Fibroblast of the conjunctiva (primary cell): ENCODE measurements at regions not wholly inside any gene's neighbourhood (a gene's known extent, or its start where the extent isn't known, plus 50 kb on each side); places are given as distances from the start of the nearest gene placed in this dataset.
"Not testable (repeated sequence)": the region's sequence is repeated elsewhere in the genome, so short reads cannot be mapped to it uniquely, and the experiment has no call there.

Experiments used
- DNase-seq: peaks from one replicate; pipeline ENCODE4 v3.0.0-alpha.2; 2010; ENCODE audit warnings: low read depth

DNA sequence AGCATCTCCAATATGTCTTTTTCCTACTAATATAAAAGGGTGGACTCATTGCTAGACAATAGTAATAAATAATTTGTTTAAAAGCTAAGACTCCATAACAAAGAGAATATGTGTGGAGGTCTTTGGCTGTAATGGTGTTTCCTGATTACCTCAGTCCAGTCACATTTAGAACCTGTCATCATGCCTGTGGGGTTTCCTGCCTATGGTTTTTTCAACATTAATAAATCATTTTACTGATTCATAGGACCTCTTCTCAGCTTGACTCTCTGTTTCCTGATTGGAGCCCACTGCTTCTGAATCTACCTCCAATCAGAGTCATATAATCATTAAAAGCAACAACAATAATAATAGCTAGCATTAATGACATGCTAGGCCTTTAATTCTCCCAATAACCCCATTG is 52.4 kb upstream of the GNAI1 start:
- DNase-seq = no peak

DNA sequence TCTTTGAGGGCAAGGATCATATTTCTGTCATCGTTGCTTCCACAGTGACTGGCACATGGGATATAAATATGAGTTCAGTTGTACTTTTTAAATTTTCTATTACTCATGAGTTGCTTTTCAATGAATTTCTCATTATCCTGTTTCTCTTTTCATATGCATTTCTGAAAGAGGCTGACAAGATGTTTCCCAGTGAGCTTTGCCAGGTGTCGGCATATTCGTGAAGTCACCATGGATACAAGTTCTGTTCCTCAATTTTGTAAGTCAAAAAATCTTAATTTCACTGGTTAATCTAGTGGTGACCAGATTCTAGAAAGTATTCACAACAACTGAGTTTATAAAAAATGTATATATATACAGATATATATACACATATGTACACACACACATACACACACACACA is 55.7 kb upstream of the GNAI1 start:
- DNase-seq = no peak

DNA sequence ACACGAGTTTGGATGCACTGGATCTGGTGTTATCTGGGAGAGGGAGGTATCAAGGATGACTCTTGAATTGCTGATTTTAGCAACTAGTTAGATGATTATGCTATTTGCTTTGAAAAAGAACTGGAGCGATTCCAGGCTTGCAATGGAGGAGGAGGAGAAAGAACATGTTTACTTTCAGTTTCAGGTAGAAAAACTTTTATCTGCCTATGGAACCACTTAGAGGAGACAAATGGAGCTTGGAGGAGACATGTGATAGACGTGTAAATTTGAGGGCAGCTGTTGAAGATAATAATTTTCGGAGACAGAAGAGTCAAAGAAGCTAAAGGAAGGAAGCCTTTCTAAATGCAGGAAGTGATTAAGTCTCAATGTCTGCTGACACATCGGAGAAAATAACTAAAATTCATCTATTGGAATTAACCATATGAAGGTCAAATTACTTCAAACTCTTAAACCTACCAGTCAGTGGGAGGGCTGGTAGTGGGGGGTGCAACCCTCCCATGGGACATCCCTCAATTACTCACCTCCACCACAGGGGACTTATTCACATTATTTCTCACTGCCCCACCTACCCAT is 56.4 kb upstream of the GNAI1 start:
- DNase-seq = no peak

DNA sequence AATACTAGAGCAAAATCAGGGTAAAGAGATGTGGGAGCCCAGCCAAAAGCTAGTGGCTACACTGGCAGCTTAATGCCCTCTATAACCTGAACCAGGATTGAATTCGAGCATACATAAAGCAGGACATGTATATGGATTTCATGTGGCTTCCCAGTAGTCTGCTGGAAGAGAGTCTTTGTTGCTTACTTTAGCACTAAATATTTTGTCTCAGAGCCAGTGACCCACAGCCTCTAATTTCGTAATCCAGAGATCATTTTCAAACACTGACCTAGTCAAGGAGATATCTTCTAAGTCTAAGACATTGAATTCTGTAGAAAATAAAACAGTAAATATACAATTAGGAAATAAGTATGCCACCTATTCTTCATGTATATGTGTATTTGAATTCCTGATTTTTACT is 64.2 kb upstream of the GNAI1 start:
- no peak for DNase-seq

DNA sequence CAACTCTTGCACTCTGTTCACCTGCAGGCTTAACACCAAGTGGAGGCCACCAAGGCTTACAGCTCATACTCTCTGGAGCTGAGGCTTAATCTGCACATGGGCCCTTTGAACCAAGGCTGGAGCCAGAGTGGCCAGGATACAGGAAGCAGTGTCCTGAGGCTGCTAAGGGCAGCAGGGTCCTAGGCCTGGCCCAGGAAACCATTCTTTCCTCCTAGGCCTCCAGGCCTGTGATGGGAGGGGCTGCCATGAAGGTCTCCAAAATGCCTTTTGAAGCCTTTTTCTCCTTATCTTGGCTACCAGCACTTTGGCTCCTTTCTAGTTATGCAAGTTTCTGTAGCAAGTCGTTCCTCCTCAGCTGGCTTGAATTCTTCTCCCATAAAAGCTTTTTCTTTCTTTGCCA is 68.0 kb upstream of the GNAI1 start:
- DNase-seq = no peak

DNA sequence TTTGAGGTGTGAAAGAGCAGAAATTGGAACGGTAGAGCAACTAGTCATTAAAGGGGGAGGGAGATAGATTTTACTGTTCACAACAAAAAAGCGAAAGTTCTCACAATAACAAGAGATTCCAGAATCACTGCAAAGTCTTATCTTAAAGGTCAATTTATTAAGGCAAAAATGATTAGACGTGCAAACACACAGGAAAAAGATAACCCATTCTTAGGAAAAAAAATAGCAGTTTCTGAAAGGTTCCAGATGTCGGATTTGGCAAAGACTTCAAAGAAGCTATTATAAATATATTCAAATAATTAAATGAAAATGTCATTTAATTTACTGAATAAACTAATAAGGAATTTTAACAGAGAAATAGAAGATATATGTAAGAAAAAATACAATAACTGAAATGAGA is 70.8 kb upstream of the GNAI1 start:
- DNase-seq = no peak

DNA sequence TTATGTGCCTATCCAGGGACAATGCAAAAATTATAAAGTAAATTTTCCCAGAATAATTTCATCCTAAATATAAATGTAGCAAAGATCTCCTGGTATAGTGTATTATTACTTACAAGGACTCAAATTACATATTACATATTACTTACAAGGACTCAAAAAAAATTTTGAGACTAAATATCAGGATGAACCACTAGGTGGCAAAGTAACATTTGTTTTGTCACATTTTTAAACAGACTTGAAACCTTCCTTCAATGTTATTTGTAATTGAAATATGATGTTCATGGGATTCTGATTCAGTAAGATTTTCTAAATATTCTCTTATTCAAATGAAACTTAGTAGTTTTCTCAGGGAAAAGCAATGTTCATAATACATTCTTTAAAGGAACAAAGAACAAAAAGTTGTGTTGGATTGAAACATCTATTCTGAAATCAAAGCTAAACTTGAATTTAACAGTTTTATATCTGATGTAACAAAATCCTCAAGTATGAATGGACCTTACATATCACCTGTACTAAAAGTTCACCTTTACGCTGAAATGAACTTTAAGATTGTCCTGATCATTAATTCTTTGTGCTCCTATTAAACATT is 74.3 kb upstream of the GNAI1 start:
- DNase-seq = peak; percentile 64

DNA sequence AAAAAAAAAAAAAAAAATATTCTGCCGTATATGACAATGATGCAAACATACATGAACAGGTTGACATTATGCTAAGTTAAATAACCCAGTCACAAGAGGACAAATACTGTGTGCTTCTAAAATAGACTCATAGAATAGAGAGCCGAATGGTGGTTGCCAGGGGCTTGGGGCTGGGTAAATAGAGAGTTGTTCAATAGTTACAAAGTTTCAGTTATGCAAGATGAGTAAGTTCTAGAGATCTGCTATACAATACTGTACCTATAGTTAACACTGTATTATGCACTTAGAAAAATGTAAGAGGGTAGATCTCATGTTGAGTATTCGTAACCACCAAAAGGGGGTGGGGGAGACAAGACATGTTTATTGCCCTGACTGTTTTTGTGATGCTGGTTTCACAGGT is 77.1 kb upstream of the GNAI1 start:
- no peak for DNase-seq

DNA sequence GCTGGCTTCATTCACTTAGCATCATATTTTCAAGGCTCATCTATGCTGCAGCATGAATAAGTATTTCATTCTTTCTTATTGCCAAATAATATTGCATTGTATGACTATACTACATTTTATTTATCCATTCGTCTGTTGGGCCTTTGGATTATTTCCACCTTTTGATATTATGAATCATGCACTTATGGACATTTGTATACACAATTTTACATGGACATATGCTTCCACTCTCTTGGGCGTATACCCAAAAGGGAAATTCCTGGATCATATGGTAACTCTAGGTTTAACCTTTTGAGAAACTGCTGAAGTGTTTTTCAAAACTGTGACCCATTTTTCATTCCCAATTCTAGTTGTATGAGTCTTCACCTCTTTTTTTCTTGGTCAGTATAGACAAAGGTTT is 80.3 kb upstream of the GNAI1 start:
- DNase-seq = peak; percentile 40

DNA sequence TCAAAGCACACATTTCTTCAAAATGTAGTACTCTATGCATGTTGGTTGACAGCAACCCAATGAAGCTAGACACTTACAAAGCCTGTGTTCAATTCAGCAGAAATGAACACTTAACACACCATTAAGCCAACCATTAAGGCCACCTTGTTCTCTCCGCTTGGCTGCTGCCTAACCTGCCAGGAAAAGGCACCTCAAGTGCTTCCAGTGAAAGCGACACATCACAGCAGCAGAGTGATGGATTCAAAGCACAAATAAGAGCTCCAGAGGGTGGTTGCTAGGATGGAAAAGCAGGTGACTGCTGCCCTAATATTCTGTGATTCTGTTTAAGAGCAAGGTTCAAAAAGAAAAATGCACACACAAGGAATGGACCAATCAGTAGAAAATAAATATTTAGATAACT is 81.5 kb upstream of the GNAI1 start:
- DNase-seq = no peak

DNA sequence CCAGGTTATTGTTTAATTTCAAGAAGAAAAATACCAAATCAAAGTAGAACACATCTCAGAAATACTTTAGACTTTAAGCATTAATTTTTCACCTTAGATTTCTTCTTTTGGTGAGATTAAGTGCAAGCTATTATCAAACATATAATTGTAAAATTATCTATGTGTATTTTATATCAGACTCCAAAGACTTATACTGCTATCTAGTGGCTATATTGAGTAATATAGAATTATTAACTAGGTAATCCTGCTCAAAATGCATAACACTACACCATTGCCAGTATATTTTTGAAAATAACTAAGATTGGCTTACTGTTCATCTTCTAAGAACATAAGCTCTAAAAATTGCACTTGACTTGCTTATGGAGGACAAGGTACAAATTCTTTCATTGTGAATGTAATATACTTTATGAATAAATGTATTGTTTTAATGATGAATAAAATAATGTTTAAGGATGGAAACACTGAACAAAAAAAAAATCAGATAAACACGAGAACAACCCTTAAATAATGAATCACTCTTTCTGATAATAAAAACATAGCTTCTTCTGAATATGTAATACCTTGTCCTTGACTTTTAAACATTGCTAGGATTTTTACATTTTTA is 86.7 kb upstream of the GNAI1 start:
- no peak for DNase-seq

DNA sequence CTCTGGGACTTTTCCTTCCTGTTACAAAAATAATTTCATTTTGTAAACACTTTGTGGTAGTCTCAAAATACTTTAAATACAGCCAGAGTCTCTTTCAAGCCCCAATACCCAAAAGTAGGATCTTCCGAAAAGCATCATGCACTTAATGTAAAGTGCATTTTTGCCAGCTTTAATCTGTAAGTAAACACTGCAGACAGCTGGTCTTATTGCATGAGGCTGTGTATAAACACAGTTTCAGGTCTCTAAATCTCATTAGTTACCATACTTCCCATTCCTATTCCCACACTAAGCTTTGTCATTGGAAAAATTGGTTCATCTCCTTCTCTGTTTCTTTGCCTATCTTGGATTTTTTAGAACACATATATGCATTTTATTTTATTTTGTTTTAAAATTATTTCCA is 87.6 kb upstream of the GNAI1 start:
- no peak for DNase-seq

DNA sequence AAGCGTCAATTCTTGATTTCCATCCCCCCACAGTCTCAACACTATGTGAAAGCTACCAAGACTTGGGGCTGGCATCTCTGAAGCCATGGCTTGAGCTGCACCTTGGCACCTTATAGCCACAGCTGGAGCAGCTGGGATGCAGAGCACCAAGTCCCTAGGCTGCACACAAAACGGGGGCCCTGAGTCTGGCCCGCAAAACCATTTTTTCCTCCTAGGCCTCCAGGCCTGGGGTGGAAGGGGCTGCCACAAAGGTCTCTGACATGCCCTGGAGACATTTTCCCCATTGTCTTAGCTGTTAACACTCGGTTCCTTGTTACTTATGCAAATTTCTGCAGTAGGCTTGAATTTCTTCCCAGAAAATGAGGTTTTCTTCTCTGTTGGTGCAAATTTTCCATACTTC is 89.8 kb upstream of the GNAI1 start:
- DNase-seq = no peak

DNA sequence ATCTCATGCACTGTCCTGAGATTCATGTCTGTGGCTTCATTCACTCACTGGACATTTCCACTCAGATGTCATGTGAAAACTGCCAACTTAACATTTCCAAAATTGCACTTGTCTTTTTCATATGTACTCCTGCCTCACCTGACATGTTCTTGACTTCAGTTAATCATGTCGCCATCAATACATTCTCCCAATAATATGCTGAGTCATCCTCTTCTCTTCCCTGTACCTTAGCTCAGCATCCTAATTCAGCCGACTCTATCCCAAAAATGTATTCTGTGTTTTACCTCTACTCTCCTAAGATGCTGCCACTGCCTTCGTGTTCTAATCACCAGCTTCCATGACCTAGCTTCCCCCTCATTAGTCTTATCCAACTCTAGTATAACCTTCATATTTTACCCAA is 93.9 kb upstream of the GNAI1 start:
- DNase-seq = no peak

DNA sequence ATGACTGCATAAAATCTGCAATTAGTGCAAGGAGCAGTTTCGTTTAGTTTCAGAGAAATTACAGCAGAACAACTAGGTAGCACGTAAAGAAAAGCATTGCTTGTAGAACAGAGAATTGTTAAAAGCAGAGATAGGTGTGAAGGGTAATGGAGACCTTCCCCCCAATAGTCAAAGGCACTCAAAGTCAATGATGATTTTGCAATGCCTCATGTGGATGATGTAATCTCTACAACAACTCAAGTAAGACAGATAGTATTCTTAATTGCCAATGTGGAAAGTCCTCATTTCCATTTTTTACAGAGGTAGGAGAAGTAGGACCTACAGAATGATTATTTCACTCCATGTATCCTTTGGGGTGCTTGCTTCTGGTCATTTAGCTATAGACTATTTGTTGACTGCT is 94.3 kb upstream of the GNAI1 start:
- no peak for DNase-seq

DNA sequence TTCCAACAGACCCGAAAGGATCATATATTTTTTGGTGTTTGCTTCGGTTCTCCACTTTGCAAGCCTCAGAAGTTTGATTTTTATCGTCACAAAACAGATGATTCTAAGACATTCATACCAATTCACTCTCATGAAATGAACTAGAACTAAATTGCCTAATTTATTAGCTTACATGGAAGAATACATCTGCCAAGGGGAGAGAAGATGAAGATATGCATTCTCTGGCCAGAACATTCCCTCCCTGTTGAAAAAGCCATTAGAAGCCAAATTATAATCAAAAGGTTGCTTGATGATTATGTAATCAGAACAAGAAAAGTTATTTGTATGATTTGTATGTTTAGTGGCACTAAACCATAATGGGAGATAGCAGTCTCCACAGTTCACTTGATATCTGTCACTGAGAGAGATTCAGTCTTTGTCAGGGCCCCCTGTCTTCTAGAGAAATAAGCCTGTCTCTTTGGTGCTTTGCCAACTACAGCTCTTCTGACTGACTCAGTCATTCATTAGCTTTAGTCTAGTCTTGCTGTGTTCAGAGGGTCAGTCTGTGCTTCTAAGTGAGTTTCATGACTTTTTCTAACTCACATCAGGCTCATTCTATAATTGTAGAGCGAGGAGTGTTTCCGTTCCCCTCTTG is 95.3 kb upstream of the GNAI1 start:
- DNase-seq = no peak

DNA sequence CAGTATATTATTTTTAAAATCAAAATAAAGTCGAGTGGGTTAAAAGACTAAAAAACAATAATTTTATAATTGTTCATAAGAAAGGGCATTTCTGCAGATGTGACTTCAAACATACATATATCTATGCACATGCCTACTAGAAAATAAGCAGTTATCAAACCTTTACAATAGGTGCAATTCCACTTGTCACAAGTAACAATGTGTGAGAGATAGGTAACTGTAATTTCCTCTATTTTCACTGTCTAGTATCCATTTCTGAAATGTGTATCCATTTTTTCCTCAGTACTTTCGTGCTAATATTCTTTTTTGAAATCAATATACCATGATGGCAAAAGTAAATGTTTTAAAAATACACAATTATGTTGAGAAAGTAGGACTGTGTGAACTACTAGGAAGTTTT is 96.9 kb upstream of the GNAI1 start:
- no peak for DNase-seq

DNA sequence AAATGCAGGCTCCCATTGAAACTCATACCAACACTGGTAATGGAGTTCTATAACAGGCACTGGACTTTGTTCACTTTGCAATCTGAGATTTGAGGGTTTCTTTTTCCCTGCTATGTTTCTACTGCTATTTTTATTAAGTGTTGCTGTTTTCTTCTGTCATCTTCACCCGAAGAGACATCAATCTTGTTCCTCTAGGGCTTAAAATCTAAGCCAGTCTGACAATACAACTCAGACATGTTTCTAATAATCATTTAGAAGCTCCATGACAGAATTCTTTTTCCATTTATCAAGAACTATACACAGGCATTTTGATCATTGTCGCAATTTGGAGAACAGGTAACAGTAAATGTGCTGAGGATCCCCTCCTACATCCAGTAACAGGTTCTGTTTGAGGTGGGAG is 98.5 kb upstream of the GNAI1 start:
- no peak for DNase-seq

DNA sequence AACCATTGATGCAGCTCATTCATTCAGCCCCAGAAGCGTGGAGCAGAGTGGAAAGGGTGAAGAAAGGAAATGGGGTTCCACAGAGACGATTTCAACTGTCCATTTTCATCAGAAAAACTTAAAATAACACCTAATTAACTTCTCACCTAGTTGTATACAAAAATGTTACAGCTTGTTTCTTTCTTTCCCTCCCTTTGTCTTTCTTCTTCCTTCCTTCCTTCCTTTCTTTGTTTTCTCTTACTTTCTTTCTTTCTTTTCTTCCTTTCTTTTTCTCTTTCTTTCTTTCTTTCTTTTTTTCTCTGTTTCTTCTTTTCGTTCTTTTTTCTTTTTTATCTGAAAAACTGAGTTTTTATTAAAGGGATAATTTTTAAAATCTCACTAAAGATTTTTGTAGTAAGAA is 105.9 kb upstream of the GNAI1 start:
- no peak for DNase-seq

DNA sequence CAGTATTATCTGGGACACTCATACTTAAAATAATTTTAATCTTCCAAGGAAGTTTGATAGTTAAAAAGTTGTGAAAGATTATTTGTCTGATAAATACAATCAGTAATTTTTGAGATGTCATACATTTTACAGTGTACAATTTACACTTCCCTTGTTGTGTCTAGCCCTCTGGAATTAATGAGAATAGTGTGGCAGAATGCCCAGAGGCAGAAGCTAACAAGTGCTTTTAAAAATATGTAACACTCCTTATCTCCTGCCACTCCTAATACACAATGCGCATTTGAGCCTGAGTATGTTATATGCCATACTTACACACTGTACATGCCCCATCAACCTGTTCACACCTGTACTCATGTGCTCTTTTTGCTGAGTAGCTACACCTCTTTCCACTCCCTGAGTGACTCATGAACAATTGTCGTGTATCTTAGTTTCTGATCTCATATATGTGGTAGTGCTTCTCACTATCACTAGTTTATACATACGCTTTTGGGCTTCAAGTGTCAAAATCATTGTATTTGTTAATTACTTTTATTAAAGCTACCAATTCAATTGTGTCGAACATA is 106.9 kb upstream of the GNAI1 start:
- DNase-seq = no peak

DNA sequence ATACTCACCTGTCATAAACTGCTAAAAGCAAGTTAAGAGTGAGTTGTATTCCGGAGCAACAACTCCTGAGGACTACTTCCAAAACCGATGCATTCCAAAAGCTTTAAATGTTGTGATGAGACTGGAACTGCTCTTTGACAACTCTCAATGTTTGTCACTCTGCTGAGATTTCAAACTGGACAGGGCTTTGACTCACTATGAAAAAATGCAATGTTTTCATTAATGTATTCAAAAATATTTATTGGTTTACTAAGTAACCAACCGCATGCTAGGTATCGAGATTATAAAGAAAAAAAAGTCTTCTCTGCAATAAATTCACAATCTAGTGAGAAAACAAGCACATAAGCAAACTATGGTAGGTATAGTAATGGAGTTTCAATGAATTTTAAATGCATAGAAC is 107.9 kb upstream of the GNAI1 start:
- DNase-seq = no peak

DNA sequence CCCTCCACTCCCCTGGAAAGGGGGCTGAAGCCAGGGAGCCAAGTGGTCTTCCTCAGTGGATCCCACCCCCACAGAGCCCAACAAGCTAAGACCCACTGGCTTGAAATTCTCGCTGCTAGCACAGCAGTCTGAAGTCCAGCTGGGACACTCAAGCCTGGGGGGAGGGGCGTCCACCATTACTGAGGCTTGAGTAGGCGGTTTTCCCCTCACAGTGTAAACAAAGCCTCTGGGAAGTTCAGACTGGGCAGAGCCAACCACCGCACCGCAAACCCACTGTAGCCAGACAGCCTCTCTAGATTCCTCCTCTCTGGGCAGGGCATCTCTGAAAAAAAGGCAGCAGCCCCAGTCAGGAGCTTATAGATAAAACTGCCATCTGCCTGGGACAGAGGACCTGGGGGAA is 114.4 kb upstream of the GNAI1 start:
- DNase-seq = not testable (repeated sequence)

DNA sequence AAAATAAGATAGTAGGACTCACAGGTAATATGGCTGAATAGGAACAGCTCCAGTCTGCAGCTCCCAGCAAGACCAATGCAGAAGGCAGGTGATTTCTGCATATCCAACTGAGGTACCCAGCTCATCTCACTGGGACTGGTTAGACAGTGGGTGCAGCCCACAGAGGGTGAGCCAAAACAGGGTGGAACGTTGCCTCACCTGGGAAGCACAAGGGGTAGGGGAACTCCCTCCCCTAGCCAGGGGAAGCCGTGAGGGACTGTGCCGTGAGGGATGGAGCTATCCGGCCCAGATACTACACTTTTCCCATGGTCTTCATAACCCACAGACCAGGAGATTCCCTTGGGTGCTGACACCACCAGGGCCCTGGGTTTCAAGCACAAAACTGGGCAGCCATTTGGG is 114.8 kb upstream of the GNAI1 start:
- not testable (repeated sequence) for DNase-seq
